Mammary epithelial cell (primary cell): ENCODE measurements at regions not wholly inside any gene's neighbourhood (a gene's known extent, or its start where the extent isn't known, plus 50 kb on each side); places are given as distances from the start of the nearest gene placed in this dataset.

Experiments
- EZH2 ChIP-seq: IDR thresholded peaks from 2 replicates; pipeline ENCODE4 v1.6.1; 2012; ENCODE audit warnings: low read length, inconsistent platforms, borderline replicate concordance
- TF ChIP-seq, protein P1 (sequence below), 2 donors: IDR thresholded peaks in 1 of 2; conservative IDR thresholded peaks in 1 of 2; 2 replicates each; pipeline ENCODE4 v1.5.1; 2011 to 2012; ENCODE audit warnings: inconsistent platforms in 2 of 2, low read length in 2 of 2, mild to moderate bottlenecking in 2 of 2, control low read depth in 1 of 2, low read depth in 1 of 2; ENCODE audit not compliant: insufficient read depth in 1 of 2; ENCODE audit errors: extremely low read depth in 1 of 2

DNA sequence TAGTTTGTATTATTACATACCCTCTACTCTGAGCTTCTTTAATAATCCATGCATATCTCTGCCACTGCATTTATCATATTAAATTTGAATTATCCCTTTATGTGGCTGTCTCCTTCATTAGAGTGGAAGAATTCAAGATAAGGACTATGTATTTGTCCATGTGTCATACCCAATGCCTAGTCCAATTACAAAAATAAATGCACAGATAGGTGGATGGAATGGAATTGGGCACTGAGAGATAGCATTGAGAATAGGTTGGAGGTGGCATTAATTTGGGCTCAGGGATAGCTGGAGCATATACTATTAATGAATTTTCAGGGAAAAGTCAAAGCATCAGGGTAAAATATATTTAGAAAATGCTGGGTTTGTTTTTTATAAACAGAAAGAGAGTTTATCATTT is 893.2 kb downstream of the EPHA4 start:
- TF ChIP-seq, protein P1, sequence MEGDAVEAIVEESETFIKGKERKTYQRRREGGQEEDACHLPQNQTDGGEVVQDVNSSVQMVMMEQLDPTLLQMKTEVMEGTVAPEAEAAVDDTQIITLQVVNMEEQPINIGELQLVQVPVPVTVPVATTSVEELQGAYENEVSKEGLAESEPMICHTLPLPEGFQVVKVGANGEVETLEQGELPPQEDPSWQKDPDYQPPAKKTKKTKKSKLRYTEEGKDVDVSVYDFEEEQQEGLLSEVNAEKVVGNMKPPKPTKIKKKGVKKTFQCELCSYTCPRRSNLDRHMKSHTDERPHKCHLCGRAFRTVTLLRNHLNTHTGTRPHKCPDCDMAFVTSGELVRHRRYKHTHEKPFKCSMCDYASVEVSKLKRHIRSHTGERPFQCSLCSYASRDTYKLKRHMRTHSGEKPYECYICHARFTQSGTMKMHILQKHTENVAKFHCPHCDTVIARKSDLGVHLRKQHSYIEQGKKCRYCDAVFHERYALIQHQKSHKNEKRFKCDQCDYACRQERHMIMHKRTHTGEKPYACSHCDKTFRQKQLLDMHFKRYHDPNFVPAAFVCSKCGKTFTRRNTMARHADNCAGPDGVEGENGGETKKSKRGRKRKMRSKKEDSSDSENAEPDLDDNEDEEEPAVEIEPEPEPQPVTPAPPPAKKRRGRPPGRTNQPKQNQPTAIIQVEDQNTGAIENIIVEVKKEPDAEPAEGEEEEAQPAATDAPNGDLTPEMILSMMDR (conservative IDR thresholded peaks at IDR 0.05 in 1 of 2, IDR thresholded peaks at IDR 0.05 in 1 of 2; ENCODE audit: extremely low read depth in 1 of 2, insufficient read depth in 1 of 2, low read depth in 1 of 2, low read length in 2 of 2) = no peak
- no peak for TF ChIP-seq EZH2
